ENCODE measurements at regions not wholly inside any gene's neighbourhood (a gene's known extent, or its start where the extent isn't known, plus 50 kb on each side); places are given as distances from the start of the nearest gene placed in this dataset.

- Mint-ChIP-seq H3K36me3 (no peaks in the 10 kb centered on the region), H3K9me3 (no peaks in the 10 kb centered on the region)
- ATAC-seq (ENCODE audit: low read depth in 2 of 2), result no peak
These were observed 1390.9 kb upstream of the CADM2 start for GRCh38 chr3:83567935-83568334.

GRCh38 chr3:83581546-83581945, 1377.2 kb upstream of the CADM2 start:
- ATAC-seq (ENCODE audit: low read depth in 2 of 2), result no peak
- Mint-ChIP-seq H3K36me3 (no peaks in the 10 kb centered on the region), H3K27ac (no peak overlapping the region), H3K9me3 (peaks cover 0 to 11% (median 5%) of the 10 kb centered on the region in 7 donors), H3K4me1 (no peaks in the 10 kb centered on the region), H3K27me3 (no peaks in the 10 kb centered on the region), H3K4me3 (no peak overlapping the region)
- no peak for DNase-seq

More at GRCh38 chr3:83567935-83568334, 1390.9 kb upstream of the CADM2 start:
- no peak for DNase-seq
- H3K4me1 Mint-ChIP-seq, result no peaks in the 10 kb centered on the region
- no peak overlapping the region for H3K27ac Mint-ChIP-seq
- no peak overlapping the region for H3K4me3 Mint-ChIP-seq
- H3K27me3 Mint-ChIP-seq, result no peaks in the 10 kb centered on the region

GRCh38 chr3:83601704-83602103, 1357.1 kb upstream of the CADM2 start:
- Mint-ChIP-seq H3K4me3 (no peak overlapping the region), H3K9me3 (peaks cover 0 to 13% (median 2%) of the 10 kb centered on the region in 7 donors), H3K4me1 (no peaks in the 10 kb centered on the region), H3K27ac (no peak overlapping the region), H3K36me3 (no peaks in the 10 kb centered on the region), H3K27me3 (no peaks in the 10 kb centered on the region)
- ATAC-seq (ENCODE audit: low read depth in 2 of 2) (no peak), DNase-seq (no peak)

- ATAC-seq (ENCODE audit: low read depth in 2 of 2), result no peak
- H3K4me1 Mint-ChIP-seq, result no peaks in the 10 kb centered on the region
- no peaks in the 10 kb centered on the region for H3K27me3 Mint-ChIP-seq
- no peak overlapping the region for H3K4me3 Mint-ChIP-seq
- DNase-seq, result no peak
- H3K27ac Mint-ChIP-seq, result no peak overlapping the region
- H3K36me3 Mint-ChIP-seq, result no peaks in the 10 kb centered on the region
- H3K9me3 Mint-ChIP-seq, result peaks cover 0 to 5% (median 2%) of the 10 kb centered on the region in 7 donors
These were observed 1336.3 kb upstream of the CADM2 start for GRCh38 chr3:83622526-83622925.

GRCh38 chr3:83625261-83625660, 1333.5 kb upstream of the CADM2 start:
- DNase-seq (no peak), ATAC-seq (ENCODE audit: low read depth in 2 of 2) (no peak)
- no peak overlapping the region for H3K4me3 Mint-ChIP-seq
- no peak overlapping the region for H3K27ac Mint-ChIP-seq
- no peaks in the 10 kb centered on the region for H3K4me1 Mint-ChIP-seq
- H3K9me3 Mint-ChIP-seq, result peaks cover 0 to 5% (median 0%) of the 10 kb centered on the region in 7 donors
- no peaks in the 10 kb centered on the region for H3K27me3 Mint-ChIP-seq
- H3K36me3 Mint-ChIP-seq, result no peaks in the 10 kb centered on the region

GRCh38 chr3:83628471-83628870, 1330.3 kb upstream of the CADM2 start:
- H3K4me1 Mint-ChIP-seq, result no peaks in the 10 kb centered on the region
- no peaks in the 10 kb centered on the region for H3K27me3 Mint-ChIP-seq
- no peak for ATAC-seq (ENCODE audit: low read depth in 2 of 2)
- no peaks in the 10 kb centered on the region for H3K36me3 Mint-ChIP-seq
- H3K9me3 Mint-ChIP-seq, result peaks cover 0 to 5% (median 0%) of the 10 kb centered on the region in 7 donors
- H3K27ac Mint-ChIP-seq, result no peak overlapping the region
- H3K4me3 Mint-ChIP-seq, result no peak overlapping the region
- DNase-seq, result no peak

- ATAC-seq (ENCODE audit: low read depth in 2 of 2), result no peak
- H3K27me3 Mint-ChIP-seq, result no peaks in the 10 kb centered on the region
- no peaks in the 10 kb centered on the region for H3K4me1 Mint-ChIP-seq
- peaks cover 0 to 6% (median 3%) of the 10 kb centered on the region in 7 donors for H3K9me3 Mint-ChIP-seq
- H3K36me3 Mint-ChIP-seq, result no peaks in the 10 kb centered on the region
- H3K4me3 Mint-ChIP-seq, result no peak overlapping the region
- H3K27ac Mint-ChIP-seq, result no peak overlapping the region
- DNase-seq, result no peak
These were observed 1326.3 kb upstream of the CADM2 start for GRCh38 chr3:83632526-83632925.

- no peak for ATAC-seq (ENCODE audit: low read depth in 2 of 2)
- Mint-ChIP-seq H3K4me1 (no peaks in the 10 kb centered on the region), H3K27me3 (no peaks in the 10 kb centered on the region), H3K9me3 (peaks cover 0 to 10% (median 5%) of the 10 kb centered on the region in 7 donors), H3K27ac (no peak overlapping the region), H3K4me3 (no peak overlapping the region), H3K36me3 (no peaks in the 10 kb centered on the region)
- DNase-seq, result no peak
These were observed 1325.0 kb upstream of the CADM2 start for GRCh38 chr3:83633758-83634157.

- Mint-ChIP-seq H3K4me3 (no peak overlapping the region), H3K36me3 (no peaks in the 10 kb centered on the region), H3K27ac (no peak overlapping the region), H3K4me1 (no peaks in the 10 kb centered on the region), H3K9me3 (peaks cover 0 to 10% (median 2%) of the 10 kb centered on the region in 7 donors), H3K27me3 (no peaks in the 10 kb centered on the region)
- DNase-seq, result no peak
- no peak for ATAC-seq (ENCODE audit: low read depth in 2 of 2)
These were observed 1309.1 kb upstream of the CADM2 start for GRCh38 chr3:83649692-83650091.

- no peak for DNase-seq
- Mint-ChIP-seq H3K36me3 (no peaks in the 10 kb centered on the region), H3K27ac (no peak overlapping the region), H3K4me1 (no peaks in the 10 kb centered on the region), H3K27me3 (no peaks in the 10 kb centered on the region), H3K9me3 (peaks cover 0 to 5% (median 0%) of the 10 kb centered on the region in 7 donors), H3K4me3 (no peak overlapping the region)
- no peak for ATAC-seq (ENCODE audit: low read depth in 2 of 2)
These were observed 1303.7 kb upstream of the CADM2 start for GRCh38 chr3:83655083-83655482.

- H3K4me3 Mint-ChIP-seq, result no peak overlapping the region
- H3K4me1 Mint-ChIP-seq, result no peaks in the 10 kb centered on the region
- no peaks in the 10 kb centered on the region for H3K27me3 Mint-ChIP-seq
- H3K36me3 Mint-ChIP-seq, result no peaks in the 10 kb centered on the region
- no peak for ATAC-seq (ENCODE audit: low read depth in 2 of 2)
- H3K27ac Mint-ChIP-seq, result no peak overlapping the region
- H3K9me3 Mint-ChIP-seq, result peaks cover 0 to 8% (median 0%) of the 10 kb centered on the region in 7 donors
- DNase-seq, result no peak
These were observed 1296.3 kb upstream of the CADM2 start for GRCh38 chr3:83662381-83662960.

GRCh38 chr3:83670416-83670815, 1288.4 kb upstream of the CADM2 start:
- Mint-ChIP-seq H3K27ac (no peak overlapping the region), H3K4me3 (no peak overlapping the region), H3K9me3 (peaks cover 0 to 6% (median 0%) of the 10 kb centered on the region in 7 donors), H3K27me3 (no peaks in the 10 kb centered on the region), H3K4me1 (no peaks in the 10 kb centered on the region), H3K36me3 (no peaks in the 10 kb centered on the region)
- ATAC-seq (ENCODE audit: low read depth in 2 of 2) (no peak), DNase-seq (no peak)

- Mint-ChIP-seq H3K9me3 (peaks cover 0 to 10% (median 6%) of the 10 kb centered on the region in 7 donors), H3K4me3 (no peak overlapping the region), H3K36me3 (no peaks in the 10 kb centered on the region), H3K27ac (no peak overlapping the region), H3K4me1 (no peaks in the 10 kb centered on the region), H3K27me3 (no peaks in the 10 kb centered on the region)
- ATAC-seq (ENCODE audit: low read depth in 2 of 2) (no peak), DNase-seq (no peak)
These were observed 1274.7 kb upstream of the CADM2 start for GRCh38 chr3:83683937-83684598.

- Mint-ChIP-seq H3K4me3 (no peak overlapping the region), H3K4me1 (no peaks in the 10 kb centered on the region), H3K9me3 (peaks cover 0 to 12% (median 5%) of the 10 kb centered on the region in 7 donors), H3K27ac (no peak overlapping the region), H3K36me3 (no peaks in the 10 kb centered on the region), H3K27me3 (no peaks in the 10 kb centered on the region)
- no peak for ATAC-seq (ENCODE audit: low read depth in 2 of 2)
- no peak for DNase-seq
These were observed 1252.1 kb upstream of the CADM2 start for GRCh38 chr3:83706669-83707068.

Data from naive B cell (primary cell).